K562 (cell line): ENCODE measurements at regions not wholly inside any gene's neighbourhood (a gene's known extent, or its start where the extent isn't known, plus 50 kb on each side); places are given as distances from the start of the nearest gene placed in this dataset.

Experiments
- POLR2H ChIP-seq: IDR thresholded peaks from 2 replicates; pipeline ENCODE4 v1.6.1; 2016; ENCODE audit warnings: missing genetic modification characterization, low read depth, mild to moderate bottlenecking, control low read depth, missing compliant biosample characterization, moderate library complexity
- SRF ChIP-seq, 2 experiments: fragments of 250-450, 450-650 bp in 1 of 2; sonication (Bioruptor Pico) in 1 of 2; sonication (generic) in 1 of 2; formaldehyde crosslinking; IDR thresholded peaks; 2 replicates each; pipeline versions ENCODE4 v1.5.0 to v1.5.1; 2020 to 2022; ENCODE audit warnings: mild to moderate bottlenecking in 1 of 2, missing genetic modification reagents in 1 of 2
- TEAD2 ChIP-seq: fragments of 450-650 bp; IDR thresholded peaks from 2 replicates; pipeline ENCODE4 v1.6.1; 2016; ENCODE audit warnings: missing genetic modification characterization, control low read depth, missing compliant biosample characterization
- YY1 ChIP-seq, 3 experiments: IDR thresholded peaks; 2 replicates each; pipeline ENCODE4 v1.6.1; 2011; ENCODE audit warnings: low read length in 2 of 3, mild to moderate bottlenecking in 2 of 3, moderate library complexity in 2 of 3, borderline replicate concordance in 1 of 3, control low read depth in 1 of 3, low read depth in 1 of 3; ENCODE audit not compliant: insufficient read depth in 3 of 3, insufficient replicate concordance in 2 of 3, control insufficient read depth in 1 of 3, insufficient read length in 1 of 3; ENCODE audit errors: extremely low read depth in 1 of 3
- ZFPM2 ChIP-seq: fragments of 250-450 bp; sonication (Bioruptor Pico); IDR thresholded peaks from 2 replicates; pipeline ENCODE4 v1.5.1; 2022; ENCODE audit warnings: mild to moderate bottlenecking
- ZNF12 ChIP-seq: sonication (generic); formaldehyde crosslinking; IDR thresholded peaks from 2 replicates; pipeline ENCODE4 v1.4.0; 2020; ENCODE audit warnings: mild to moderate bottlenecking, missing genetic modification reagents
- ZZZ3 ChIP-seq: fragments of 450-650 bp; IDR thresholded peaks from 2 replicates; pipeline ENCODE4 v1.6.1; 2016; ENCODE audit warnings: antibody characterized with exemption, mild to moderate bottlenecking, moderate library complexity
- TF ChIP-seq, protein P1 (sequence below): fragments of 250-450 bp; sonication (Bioruptor Pico); IDR thresholded peaks from 2 replicates; pipeline ENCODE4 v1.8.0; 2022; ENCODE audit warnings: inconsistent platforms
- TF ChIP-seq, protein P2 (sequence below): fragments of 250-450 bp; sonication (Bioruptor Pico); IDR thresholded peaks from 2 replicates; pipeline ENCODE4 v1.5.0; 2021
- TF ChIP-seq, protein P3 (sequence below): fragments of 450-650 bp; IDR thresholded peaks from 2 replicates; pipeline ENCODE4 v1.6.1; 2016; ENCODE audit warnings: missing biosample characterization, missing genetic modification characterization

DNA sequence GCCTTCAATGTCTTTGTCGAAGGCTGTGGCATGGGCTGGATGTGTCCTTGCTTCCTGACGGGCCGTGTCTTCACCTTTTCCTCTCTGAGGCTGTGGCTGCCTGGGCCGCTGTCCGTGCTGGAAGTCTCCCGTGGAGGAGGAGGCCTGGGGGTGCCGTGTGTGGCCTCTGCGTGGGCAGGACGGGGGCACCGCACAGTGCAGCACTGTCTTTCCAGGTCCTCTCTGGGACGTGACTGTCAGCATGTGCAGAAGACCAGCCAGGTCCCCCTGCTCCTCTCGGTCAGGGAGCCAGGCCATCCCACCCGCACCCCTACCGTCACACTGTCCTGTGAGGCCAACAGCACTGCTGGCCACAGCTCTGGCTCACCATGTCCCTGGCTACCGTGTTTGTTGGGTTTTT lies 64.4 kb upstream of the ZNF236 start (continued):
- TF ChIP-seq, protein P1, sequence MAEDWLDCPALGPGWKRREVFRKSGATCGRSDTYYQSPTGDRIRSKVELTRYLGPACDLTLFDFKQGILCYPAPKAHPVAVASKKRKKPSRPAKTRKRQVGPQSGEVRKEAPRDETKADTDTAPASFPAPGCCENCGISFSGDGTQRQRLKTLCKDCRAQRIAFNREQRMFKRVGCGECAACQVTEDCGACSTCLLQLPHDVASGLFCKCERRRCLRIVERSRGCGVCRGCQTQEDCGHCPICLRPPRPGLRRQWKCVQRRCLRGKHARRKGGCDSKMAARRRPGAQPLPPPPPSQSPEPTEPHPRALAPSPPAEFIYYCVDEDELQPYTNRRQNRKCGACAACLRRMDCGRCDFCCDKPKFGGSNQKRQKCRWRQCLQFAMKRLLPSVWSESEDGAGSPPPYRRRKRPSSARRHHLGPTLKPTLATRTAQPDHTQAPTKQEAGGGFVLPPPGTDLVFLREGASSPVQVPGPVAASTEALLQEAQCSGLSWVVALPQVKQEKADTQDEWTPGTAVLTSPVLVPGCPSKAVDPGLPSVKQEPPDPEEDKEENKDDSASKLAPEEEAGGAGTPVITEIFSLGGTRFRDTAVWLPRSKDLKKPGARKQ, result no peak
- TF ChIP-seq ZFPM2 (CRISPR knock-in tag) (no peak), SRF (CRISPR knock-in tag; IDR thresholded peaks at IDR 0.05) (no peak), POLR2H (tag) (no peak), YY1 (IDR thresholded peaks at IDR 0.05; ENCODE audit: borderline replicate concordance in 1 of 3, control insufficient read depth in 1 of 3, extremely low read depth in 1 of 3, insufficient read depth in 3 of 3, insufficient read length in 1 of 3, insufficient replicate concordance in 2 of 3, low read depth in 1 of 3, low read length in 2 of 3) (no peak), TEAD2 (tag) (no peak), ZNF12 (no peak), ZZZ3 (no peak)
- TF ChIP-seq, protein P2, sequence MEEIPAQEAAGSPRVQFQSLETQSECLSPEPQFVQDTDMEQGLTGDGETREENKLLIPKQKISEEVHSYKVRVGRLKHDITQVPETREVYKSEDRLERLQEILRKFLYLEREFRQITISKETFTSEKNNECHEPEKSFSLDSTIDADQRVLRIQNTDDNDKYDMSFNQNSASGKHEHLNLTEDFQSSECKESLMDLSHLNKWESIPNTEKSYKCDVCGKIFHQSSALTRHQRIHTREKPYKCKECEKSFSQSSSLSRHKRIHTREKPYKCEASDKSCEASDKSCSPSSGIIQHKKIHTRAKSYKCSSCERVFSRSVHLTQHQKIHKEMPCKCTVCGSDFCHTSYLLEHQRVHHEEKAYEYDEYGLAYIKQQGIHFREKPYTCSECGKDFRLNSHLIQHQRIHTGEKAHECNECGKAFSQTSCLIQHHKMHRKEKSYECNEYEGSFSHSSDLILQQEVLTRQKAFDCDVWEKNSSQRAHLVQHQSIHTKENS (CRISPR knock-in tag), result no peak
- TF ChIP-seq, protein P3, sequence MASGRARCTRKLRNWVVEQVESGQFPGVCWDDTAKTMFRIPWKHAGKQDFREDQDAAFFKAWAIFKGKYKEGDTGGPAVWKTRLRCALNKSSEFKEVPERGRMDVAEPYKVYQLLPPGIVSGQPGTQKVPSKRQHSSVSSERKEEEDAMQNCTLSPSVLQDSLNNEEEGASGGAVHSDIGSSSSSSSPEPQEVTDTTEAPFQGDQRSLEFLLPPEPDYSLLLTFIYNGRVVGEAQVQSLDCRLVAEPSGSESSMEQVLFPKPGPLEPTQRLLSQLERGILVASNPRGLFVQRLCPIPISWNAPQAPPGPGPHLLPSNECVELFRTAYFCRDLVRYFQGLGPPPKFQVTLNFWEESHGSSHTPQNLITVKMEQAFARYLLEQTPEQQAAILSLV (tag), result no peak
- TF ChIP-seq, all 486 proteins: peak for 0
